SK-N-SH (cell line): ENCODE measurements at regions not wholly inside any gene's neighbourhood (a gene's known extent, or its start where the extent isn't known, plus 50 kb on each side); places are given as distances from the start of the nearest gene placed in this dataset.

Experiments used
- ELF1 ChIP-seq: IDR thresholded peaks from 2 replicates; pipeline ENCODE4 v1.4.0; 2012
- EP300 ChIP-seq, 2 experiments: IDR thresholded peaks; 2 replicates each; pipeline versions ENCODE4 v1.4.0 to v1.6.1; 2012; ENCODE audit warnings: borderline replicate concordance in 1 of 2, low read depth in 1 of 2, low read length in 1 of 2
- FOSL2 ChIP-seq: IDR thresholded peaks from 2 replicates; pipeline ENCODE4 v1.4.0; 2012; ENCODE audit warnings: low read depth, mild to moderate bottlenecking, moderate library complexity, borderline replicate concordance
- FOXM1 ChIP-seq: IDR thresholded peaks from 2 replicates; pipeline ENCODE4 v1.4.0; 2012; ENCODE audit warnings: low read depth, mild to moderate bottlenecking
- MXI1 ChIP-seq: IDR thresholded peaks from 2 replicates; pipeline ENCODE4 v1.6.1; 2012; ENCODE audit warnings: mild to moderate bottlenecking, low read depth, low read length, improper control_type of control experiment
- POLR2AphosphoS5 ChIP-seq: IDR thresholded peaks from 2 replicates; pipeline ENCODE4 v1.6.1; 2012; ENCODE audit warnings: low read depth, low read length
- RFX5 ChIP-seq: IDR thresholded peaks from 2 replicates; pipeline ENCODE4 v1.6.1; 2012; ENCODE audit warnings: mild to moderate bottlenecking, improper control_type of control experiment, low read length
- TEAD4 ChIP-seq: IDR thresholded peaks from 2 replicates; pipeline ENCODE4 v1.4.0; 2012; ENCODE audit warnings: mild to moderate bottlenecking, borderline replicate concordance; ENCODE audit not compliant: insufficient read depth
- TF ChIP-seq, protein P1 (sequence below): fragments of 200-600 bp; sonication (generic); IDR thresholded peaks from 2 replicates; pipeline ENCODE4 v1.6.1; 2017; ENCODE audit warnings: antibody characterized with exemption, mild to moderate bottlenecking, moderate library complexity
- TF ChIP-seq, protein P2 (sequence below): fragments of 150-350 bp; IDR thresholded peaks from 2 replicates; pipeline ENCODE4 v1.6.1; 2017; ENCODE audit warnings: antibody characterized with exemption, low read length, low read depth, borderline replicate concordance

DNA sequence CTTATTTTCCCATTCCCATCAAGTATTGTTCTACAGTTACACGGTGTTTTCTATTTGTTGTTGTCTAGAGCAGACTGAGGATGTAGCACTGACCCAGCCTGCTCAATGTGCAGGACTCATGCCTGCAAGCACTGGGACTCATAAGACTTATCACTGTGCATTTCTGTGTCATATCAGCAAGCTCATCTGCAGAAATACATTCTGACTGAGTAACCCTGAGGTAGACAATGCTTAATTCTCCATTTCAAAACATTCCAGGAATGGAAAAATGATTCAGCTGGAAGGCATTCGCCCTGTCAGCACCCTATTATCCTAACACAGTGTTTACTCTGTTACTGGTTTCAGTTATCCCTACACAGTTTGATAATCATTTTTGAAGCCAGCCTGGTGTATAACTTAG is 2506.4 kb downstream of the PCDH9 start:
- TF ChIP-seq ELF1 (no peak), MXI1 (peak; percentile 72), FOSL2 (peak; percentile 98), RFX5 (no peak), TEAD4 (peak; percentile 99), POLR2AphosphoS5 (peak; percentile 81; the same call in 1 of the 2 replicates), EP300 (IDR thresholded peaks at IDR 0.05; ENCODE audit: borderline replicate concordance in 1 of 2, low read depth in 1 of 2, low read length in 1 of 2) (peak; percentile 91 to 99), FOXM1 (peak; percentile 92)
- TF ChIP-seq, protein P1, sequence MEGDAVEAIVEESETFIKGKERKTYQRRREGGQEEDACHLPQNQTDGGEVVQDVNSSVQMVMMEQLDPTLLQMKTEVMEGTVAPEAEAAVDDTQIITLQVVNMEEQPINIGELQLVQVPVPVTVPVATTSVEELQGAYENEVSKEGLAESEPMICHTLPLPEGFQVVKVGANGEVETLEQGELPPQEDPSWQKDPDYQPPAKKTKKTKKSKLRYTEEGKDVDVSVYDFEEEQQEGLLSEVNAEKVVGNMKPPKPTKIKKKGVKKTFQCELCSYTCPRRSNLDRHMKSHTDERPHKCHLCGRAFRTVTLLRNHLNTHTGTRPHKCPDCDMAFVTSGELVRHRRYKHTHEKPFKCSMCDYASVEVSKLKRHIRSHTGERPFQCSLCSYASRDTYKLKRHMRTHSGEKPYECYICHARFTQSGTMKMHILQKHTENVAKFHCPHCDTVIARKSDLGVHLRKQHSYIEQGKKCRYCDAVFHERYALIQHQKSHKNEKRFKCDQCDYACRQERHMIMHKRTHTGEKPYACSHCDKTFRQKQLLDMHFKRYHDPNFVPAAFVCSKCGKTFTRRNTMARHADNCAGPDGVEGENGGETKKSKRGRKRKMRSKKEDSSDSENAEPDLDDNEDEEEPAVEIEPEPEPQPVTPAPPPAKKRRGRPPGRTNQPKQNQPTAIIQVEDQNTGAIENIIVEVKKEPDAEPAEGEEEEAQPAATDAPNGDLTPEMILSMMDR: no peak
- TF ChIP-seq, protein P2, sequence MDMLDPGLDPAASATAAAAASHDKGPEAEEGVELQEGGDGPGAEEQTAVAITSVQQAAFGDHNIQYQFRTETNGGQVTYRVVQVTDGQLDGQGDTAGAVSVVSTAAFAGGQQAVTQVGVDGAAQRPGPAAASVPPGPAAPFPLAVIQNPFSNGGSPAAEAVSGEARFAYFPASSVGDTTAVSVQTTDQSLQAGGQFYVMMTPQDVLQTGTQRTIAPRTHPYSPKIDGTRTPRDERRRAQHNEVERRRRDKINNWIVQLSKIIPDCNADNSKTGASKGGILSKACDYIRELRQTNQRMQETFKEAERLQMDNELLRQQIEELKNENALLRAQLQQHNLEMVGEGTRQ: no peak
